GM12891 (cell line): ENCODE measurements at regions not wholly inside any gene's neighbourhood (a gene's known extent, or its start where the extent isn't known, plus 50 kb on each side); places are given as distances from the start of the nearest gene placed in this dataset.

ENCODE experiments used
- DNase-seq: peaks from one replicate; pipeline ENCODE4 v3.0.0; 2011; ENCODE audit warnings: low spot score; ENCODE audit not compliant: insufficient read length
- FAIRE-seq: peaks from 2 replicates; lab custom pipeline; 2011; peaks lifted over from hg19 to GRCh38; lab: Jason Lieb, UNC
- PAX5 ChIP-seq: IDR thresholded peaks from 2 replicates; pipeline ENCODE4 v1.6.1; 2011; ENCODE audit warnings: low read length, moderate library complexity, mild to moderate bottlenecking; ENCODE audit not compliant: insufficient read depth, severe bottlenecking
- POLR2A ChIP-seq: IDR thresholded peaks from 2 replicates; pipeline ENCODE4 v1.6.1; 2011; ENCODE audit warnings: low read depth, low read length, control low read depth
- POLR2AphosphoS5 ChIP-seq: IDR thresholded peaks from 2 replicates; pipeline ENCODE4 v1.6.1; 2011; ENCODE audit warnings: low read depth, low read length, control low read depth
- POU2F2 ChIP-seq: IDR thresholded peaks from 2 replicates; pipeline ENCODE4 v1.6.1; 2011; ENCODE audit warnings: low read depth, mild to moderate bottlenecking, control low read depth, low read length, moderate library complexity
- SPI1 ChIP-seq: IDR thresholded peaks from 2 replicates; pipeline ENCODE4 v1.6.1; 2011; ENCODE audit warnings: low read depth, low read length, control low read depth
- TAF1 ChIP-seq: IDR thresholded peaks from 2 replicates; pipeline ENCODE4 v1.6.1; 2011; ENCODE audit warnings: low read depth, low read length, control low read depth

DNA sequence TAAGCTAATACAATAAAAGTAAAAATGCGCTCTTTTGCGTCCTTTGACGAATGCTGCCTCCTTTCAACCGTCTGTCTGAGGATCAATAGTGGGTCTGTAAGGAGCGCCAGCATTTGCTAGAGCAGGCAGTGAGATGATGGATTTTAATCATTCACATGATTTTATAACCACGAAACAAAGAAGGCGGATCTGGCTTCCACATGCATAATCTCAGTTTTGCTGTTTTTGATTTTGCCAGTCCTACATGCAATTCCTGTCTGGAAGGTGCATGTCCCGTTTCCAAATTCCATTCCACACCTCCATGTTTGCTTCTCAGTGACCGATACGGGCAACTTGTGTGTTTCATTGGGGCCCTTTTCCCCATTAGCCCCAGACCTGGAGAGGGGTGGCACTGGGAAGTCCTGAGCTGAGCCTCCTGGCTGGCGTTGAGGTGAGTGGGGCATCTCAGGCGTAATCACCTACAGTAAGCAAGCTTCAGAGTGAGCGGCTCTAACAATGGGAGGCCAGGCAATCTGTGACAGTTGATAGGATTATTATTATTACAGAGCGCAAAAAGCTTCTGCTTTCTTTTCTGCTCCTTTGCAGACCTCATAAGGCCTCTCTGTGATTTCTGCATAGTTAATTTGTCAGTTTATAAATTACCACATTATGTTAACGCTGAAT is 405.4 kb downstream of the ZSWIM6 start:
- DNase-seq: no peak
- no peak for FAIRE-seq

DNA sequence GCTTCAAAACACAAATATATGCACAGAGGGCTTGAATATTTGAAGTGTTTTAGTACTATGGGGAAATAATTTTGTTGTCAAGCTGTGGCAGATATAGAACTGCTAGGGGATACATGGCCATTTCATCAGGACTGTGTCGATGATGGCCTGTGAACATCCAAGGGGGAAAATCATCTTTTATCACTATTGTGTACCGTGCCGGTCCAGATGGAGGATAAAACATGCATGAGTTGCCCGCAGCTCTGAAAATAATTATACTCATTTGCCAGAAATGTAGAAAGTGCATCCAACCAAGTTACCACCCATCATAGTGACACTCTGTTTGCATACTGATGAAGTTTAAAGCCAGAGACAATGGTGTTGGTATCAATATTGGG is 405.9 kb downstream of the ZSWIM6 start:
- FAIRE-seq (no peak), DNase-seq (no peak)
- TF ChIP-seq POLR2AphosphoS5 (no peak), POLR2A (no peak), PAX5 (no peak), POU2F2 (no peak), SPI1 (no peak), TAF1 (no peak)

More for the DNA sequence above, 405.4 kb downstream of the ZSWIM6 start:
- TF ChIP-seq TAF1: no peak

DNA sequence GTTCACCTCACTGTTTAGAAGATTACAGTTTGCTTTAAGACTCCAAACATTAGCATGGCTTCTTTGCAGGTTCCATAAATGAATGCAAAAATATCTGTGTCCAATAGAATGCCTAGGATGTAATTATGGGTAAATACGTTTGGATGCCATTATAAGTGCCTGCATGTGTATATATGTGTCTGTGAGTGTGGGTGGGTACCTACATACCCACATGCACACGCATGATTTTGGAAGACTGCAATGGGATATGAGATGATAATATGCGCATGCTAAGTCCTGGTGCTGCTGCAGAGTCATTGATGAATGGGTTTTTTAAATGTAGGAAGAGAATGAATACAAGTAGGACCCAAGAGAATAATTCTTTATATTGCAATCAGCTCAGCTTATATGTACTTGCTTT is 406.4 kb downstream of the ZSWIM6 start:
- TF ChIP-seq PAX5: no peak
- no peak for TF ChIP-seq POU2F2
- TF ChIP-seq POLR2A: no peak
- TF ChIP-seq SPI1: no peak
- TF ChIP-seq POLR2AphosphoS5: no peak
- TF ChIP-seq TAF1: no peak
- no peak for FAIRE-seq

DNA sequence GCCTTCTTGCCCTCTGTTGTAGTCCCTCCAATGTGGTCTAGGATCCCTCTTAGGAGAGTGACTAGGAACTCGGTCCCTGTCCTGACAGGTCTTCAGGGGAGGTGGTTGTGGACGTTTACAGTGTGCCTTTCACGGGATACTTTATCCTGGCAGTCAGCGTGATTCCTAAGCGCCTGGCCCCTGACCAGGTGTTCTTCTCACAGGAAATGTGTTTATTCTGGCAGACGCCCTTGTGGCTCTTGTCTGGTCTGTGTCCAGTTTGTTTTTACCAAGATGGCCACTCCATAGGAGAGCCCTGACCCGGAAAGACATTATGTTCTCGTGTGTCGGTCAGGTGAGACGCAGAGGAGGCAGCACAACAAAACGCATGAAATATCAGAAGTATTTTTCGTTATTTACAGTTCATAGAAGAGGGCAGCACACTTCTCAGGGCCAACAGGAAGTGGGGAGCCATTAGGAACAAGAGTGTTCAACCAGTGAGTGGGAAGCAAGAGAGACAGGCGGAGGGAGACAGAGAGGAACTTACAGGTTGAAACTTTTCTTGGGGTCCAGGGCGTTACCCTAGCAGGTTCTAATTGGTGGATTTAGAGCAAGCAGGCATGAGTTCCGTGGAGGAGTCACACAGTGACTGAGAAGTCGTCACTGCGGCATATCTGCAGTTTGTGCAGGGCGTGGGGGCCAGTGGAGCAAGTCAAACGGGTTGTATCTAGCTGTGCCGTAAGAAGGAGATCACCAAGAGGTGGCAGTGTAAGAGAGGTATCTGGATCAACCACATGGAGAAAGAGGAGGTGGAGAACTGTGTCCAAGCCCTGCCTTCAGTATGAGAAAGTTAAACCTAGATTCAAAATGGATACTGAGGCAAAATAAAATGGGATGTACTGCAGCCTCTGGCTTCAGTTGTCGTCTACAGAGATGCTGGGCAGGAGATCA is 412.9 kb downstream of the ZSWIM6 start:
- TF ChIP-seq POLR2AphosphoS5 (no peak), TAF1 (no peak), POLR2A (no peak)
- DNase-seq (no peak), FAIRE-seq (no peak)

More for the DNA sequence above, 406.4 kb downstream of the ZSWIM6 start:
- DNase-seq: no peak

DNA sequence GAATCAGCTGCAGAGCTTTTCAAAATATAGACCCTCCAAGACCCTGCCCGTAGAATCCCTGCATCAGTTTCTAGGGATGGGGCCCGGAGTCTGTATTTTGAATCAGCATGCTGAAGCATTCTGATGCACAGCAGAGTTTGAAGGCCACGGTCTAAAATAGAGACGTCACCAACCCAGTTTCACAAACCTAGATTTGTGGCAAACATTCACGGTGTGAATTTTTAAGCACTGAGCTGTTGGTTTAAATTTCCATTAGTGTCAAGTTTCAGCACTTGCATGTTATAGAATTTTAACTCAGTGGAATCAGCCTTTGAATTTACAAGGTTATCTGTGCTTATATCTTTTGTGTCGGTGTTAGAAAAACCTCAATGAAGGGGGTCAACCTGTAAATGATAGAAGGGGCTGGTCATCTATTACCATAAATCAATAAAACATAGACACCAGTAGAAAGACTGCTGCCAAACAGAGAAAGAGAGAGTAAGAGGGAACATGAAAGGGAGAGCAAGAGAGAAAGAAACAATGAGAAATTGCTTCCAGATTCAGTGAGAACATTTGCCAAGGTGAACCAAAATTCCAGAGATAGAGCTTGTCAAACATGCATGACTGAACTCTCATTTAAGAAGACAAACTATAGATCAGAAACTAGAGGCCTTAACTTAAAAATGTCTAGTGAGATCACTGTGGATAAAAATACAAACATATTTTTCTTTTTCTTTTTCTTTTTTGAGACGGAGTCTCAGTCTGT is 414.9 kb downstream of the ZSWIM6 start:
- DNase-seq (no peak), FAIRE-seq (no peak)
- no peak for TF ChIP-seq SPI1
- TF ChIP-seq TAF1: no peak
- no peak for TF ChIP-seq PAX5
- no peak for TF ChIP-seq POU2F2
- TF ChIP-seq POLR2AphosphoS5: no peak
- TF ChIP-seq POLR2A: no peak

DNA sequence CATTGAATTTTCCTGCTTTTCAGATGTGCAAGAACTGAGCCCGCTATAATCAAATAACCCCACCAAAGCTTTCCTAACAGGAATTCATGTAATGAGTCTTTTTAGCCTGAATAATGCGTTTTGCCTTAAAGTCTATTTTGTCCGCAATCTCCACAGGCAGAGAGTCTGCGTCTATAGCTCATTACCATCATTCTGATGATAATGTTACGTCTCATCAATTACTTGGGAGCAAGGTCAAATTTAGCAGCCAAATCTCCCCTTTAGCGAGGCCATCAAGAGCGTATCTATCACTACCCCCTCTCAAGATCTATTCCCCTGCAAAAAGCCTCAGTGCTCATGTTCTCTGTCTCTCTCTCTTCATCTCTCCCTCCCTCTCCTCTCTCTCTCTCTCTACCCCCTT is 416.1 kb downstream of the ZSWIM6 start:
- FAIRE-seq (no peak), DNase-seq (no peak)

DNA sequence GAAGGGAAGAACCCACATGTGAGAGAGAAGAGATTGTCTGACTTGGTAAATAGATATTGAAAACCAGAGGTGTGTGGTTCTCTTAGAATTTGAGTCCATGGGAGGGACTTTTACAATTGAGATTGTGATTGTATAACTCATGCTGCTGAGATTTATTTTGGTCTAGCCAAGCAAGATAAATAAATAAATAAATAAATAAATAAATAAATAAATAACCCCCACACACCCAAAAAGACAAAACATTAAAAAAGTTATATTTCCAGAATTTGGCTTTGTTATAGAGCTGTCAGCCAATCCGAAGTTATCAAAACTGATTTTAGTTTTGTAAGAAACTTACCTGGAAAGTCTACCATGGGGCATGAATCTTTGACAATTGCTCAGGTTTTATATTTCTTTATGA is 416.6 kb downstream of the ZSWIM6 start:
- FAIRE-seq (no peak), DNase-seq (no peak)
- no peak for TF ChIP-seq POLR2A
- TF ChIP-seq POLR2AphosphoS5: no peak
- no peak for TF ChIP-seq TAF1

More for the DNA sequence above, 416.1 kb downstream of the ZSWIM6 start:
- TF ChIP-seq TAF1 (no peak), POU2F2 (no peak), SPI1 (no peak), POLR2AphosphoS5 (no peak), POLR2A (no peak), PAX5 (no peak)

DNA sequence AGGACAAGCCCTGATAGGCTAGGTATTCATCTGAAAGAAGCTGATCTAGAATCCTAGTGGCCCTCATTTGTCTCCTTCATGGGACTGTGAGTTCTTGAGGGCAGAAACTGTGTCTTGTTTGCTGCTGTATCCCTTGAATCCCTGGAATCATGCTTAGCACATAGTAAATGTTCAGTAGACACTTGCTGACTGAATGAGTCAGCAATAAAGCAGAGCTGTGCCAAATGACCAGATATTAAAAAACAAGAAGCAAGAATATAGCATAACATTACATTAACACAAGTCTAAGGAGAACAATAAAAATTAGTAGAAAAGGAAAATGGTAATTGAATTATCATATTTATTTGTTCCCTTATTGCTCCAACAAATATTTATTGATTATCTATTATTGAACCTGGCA is 420.5 kb downstream of the ZSWIM6 start:
- FAIRE-seq (no peak), DNase-seq (no peak)
- no peak for TF ChIP-seq POLR2A
- no peak for TF ChIP-seq SPI1
- no peak for TF ChIP-seq PAX5
- TF ChIP-seq POLR2AphosphoS5: no peak
- no peak for TF ChIP-seq POU2F2
- TF ChIP-seq TAF1: no peak

DNA sequence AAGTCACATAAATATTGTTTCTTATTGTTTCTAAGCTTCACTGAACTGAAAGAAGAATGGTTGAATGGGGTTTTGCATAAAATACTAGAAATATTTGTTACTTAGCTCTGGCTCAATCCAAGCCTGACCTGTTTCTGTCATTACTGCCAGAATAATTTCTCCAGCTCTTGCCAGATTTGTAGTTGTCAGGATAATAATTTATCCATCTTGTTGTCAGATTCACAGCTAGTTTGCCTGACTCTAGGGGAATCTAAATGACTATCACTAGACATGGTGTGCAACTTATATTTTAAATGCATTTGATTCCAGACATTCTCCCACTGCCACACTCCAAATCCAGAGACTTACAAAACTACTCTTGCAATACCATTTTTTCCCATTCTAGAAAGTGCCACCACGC is 422.7 kb downstream of the ZSWIM6 start:
- TF ChIP-seq POU2F2: no peak
- no peak for TF ChIP-seq SPI1
- no peak for TF ChIP-seq PAX5
- no peak for TF ChIP-seq TAF1
- no peak for TF ChIP-seq POLR2AphosphoS5
- TF ChIP-seq POLR2A: no peak

DNA sequence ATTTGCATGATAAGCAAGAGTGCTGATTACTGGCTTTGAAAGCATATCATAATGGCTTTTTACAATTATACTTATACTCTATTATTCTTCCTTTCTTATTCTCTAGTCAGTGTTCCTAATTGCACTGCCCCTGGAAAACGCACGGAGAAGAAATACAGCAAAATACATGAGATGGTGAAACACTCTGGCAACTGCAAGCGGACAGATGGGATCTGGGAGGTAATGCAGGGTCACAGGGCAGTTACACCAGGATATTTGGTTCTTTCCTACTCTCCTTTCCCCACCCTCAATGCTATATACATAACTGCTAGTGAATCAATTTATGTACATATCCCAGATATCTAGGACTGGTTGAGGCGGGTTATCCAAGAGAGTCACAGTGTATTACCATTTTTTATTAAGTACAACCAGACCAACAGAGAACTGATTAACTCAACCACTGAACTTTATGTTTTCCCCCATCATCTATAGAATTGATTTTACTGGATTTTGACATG is 423.7 kb downstream of the ZSWIM6 start:
- no peak for TF ChIP-seq POU2F2
- no peak for FAIRE-seq

More for the DNA sequence above, 422.7 kb downstream of the ZSWIM6 start:
- FAIRE-seq: no peak
- no peak for DNase-seq

More for the DNA sequence above, 423.7 kb downstream of the ZSWIM6 start:
- DNase-seq: no peak
